Astrocyte (in vitro differentiated cells and primary cell): ENCODE measurements at regions not wholly inside any gene's neighbourhood (a gene's known extent, or its start where the extent isn't known, plus 50 kb on each side); places are given as distances from the start of the nearest gene placed in this dataset.

Experiments used
- DNase-seq: peaks from one replicate; pipeline ENCODE4 v3.0.0-alpha.2; 2010; ENCODE audit warnings: low read depth
- FAIRE-seq: peaks from 2 replicates; lab custom pipeline; 2011; peaks lifted over from hg19 to GRCh38; lab: Jason Lieb, UNC
- H2AFZ ChIP-seq: 2 replicates; pipeline ENCODE4 v1.6.0; 2012; ENCODE audit warnings: low read depth, low read length, inconsistent platforms
- H3K27ac ChIP-seq: 2 replicates; pipeline ENCODE4 v1.5.1; 2011; ENCODE audit warnings: low read depth, low read length, inconsistent platforms
- H3K27me3 ChIP-seq: 2 replicates; pipeline ENCODE4 v1.6.0; 2011; ENCODE audit warnings: low read length, inconsistent platforms; ENCODE audit not compliant: insufficient read depth
- H3K36me3 ChIP-seq: 2 replicates; pipeline ENCODE4 v1.5.1; 2011; ENCODE audit warnings: low read length, inconsistent platforms; ENCODE audit not compliant: insufficient read depth
- H3K4me1 ChIP-seq: 2 replicates; pipeline ENCODE4 v1.5.1; 2011; ENCODE audit warnings: low read length, inconsistent platforms; ENCODE audit not compliant: insufficient read depth
- H3K4me2 ChIP-seq: 2 replicates; pipeline ENCODE4 v1.6.0; 2012; ENCODE audit warnings: low read length, inconsistent platforms
- H3K4me3 ChIP-seq: 2 replicates; pipeline ENCODE4 v1.5.1; 2011; ENCODE audit warnings: low read depth, mild to moderate bottlenecking, low read length, inconsistent platforms; ENCODE audit not compliant: insufficient read depth
- H3K79me2 ChIP-seq: 2 replicates; pipeline ENCODE4 v1.6.0; 2012; ENCODE audit warnings: mild to moderate bottlenecking, low read length, inconsistent platforms; ENCODE audit not compliant: insufficient read depth
- H3K9ac ChIP-seq: 2 replicates; pipeline ENCODE4 v1.6.0; 2012; ENCODE audit warnings: mild to moderate bottlenecking, low read length, inconsistent platforms
- H3K9me3 ChIP-seq: 2 replicates; pipeline ENCODE4 v1.5.1; 2012; ENCODE audit warnings: low read depth, mild to moderate bottlenecking, low read length, inconsistent platforms; ENCODE audit not compliant: insufficient read depth
- H4K20me1 ChIP-seq: 2 replicates; pipeline ENCODE4 v1.6.0; 2012; ENCODE audit warnings: low read length, inconsistent platforms; ENCODE audit not compliant: insufficient read depth
- H3K27ac Mint-ChIP-seq: one replicate; pipeline ENCODE4 v1.8.0; 2021; ENCODE audit warnings: mild to moderate bottlenecking, mixed read lengths; ENCODE audit not compliant: unreplicated experiment
- H3K27me3 Mint-ChIP-seq: one replicate; pipeline ENCODE4 v1.8.0; 2021; ENCODE audit warnings: low read depth, mixed read lengths; ENCODE audit not compliant: unreplicated experiment
- H3K36me3 Mint-ChIP-seq: one replicate; pipeline ENCODE4 v1.8.0; 2021; ENCODE audit warnings: low read depth, mixed read lengths; ENCODE audit not compliant: unreplicated experiment
- H3K4me1 Mint-ChIP-seq: one replicate; pipeline ENCODE4 v1.8.0; 2021; ENCODE audit warnings: low read depth, mixed read lengths; ENCODE audit not compliant: unreplicated experiment
- H3K4me3 Mint-ChIP-seq: one replicate; pipeline ENCODE4 v1.8.0; 2021; ENCODE audit warnings: mild to moderate bottlenecking, moderate library complexity, mixed read lengths; ENCODE audit not compliant: unreplicated experiment
- H3K9me3 Mint-ChIP-seq: one replicate; pipeline ENCODE4 v1.8.0; 2021; ENCODE audit warnings: mild to moderate bottlenecking, mixed read lengths; ENCODE audit not compliant: unreplicated experiment
- CTCF ChIP-seq: IDR thresholded peaks from 2 replicates; pipeline ENCODE4 v1.5.1; 2011; ENCODE audit warnings: low read depth, mild to moderate bottlenecking, inconsistent platforms, low read length, moderate library complexity; ENCODE audit not compliant: insufficient read depth
- EZH2 ChIP-seq: IDR thresholded peaks from 2 replicates; pipeline ENCODE4 v1.6.1; 2012; ENCODE audit warnings: mild to moderate bottlenecking, low read length, inconsistent platforms; ENCODE audit not compliant: insufficient read depth

- H3K9ac ChIP-seq, result no peak overlapping the region
- H3K9me3 Mint-ChIP-seq, result peaks cover 7% of the 10 kb centered on the region
- no peak overlapping the region for H3K4me3 ChIP-seq
- FAIRE-seq (no peak), DNase-seq (no peak)
- H4K20me1 ChIP-seq, result no peaks in the 10 kb centered on the region
- no peak overlapping the region for H3K27ac ChIP-seq
- H3K36me3 Mint-ChIP-seq, result no peaks in the 10 kb centered on the region
- peaks cover 1% of the 10 kb centered on the region for H3K27me3 Mint-ChIP-seq
- H2AFZ ChIP-seq, result no peak overlapping the region
- H3K4me1 ChIP-seq, result no peaks in the 10 kb centered on the region
- no peak overlapping the region for H3K4me3 Mint-ChIP-seq
- H3K27ac Mint-ChIP-seq, result no peak overlapping the region
- peaks cover 5% of the 10 kb centered on the region for H3K4me1 Mint-ChIP-seq
- TF ChIP-seq CTCF (no peak), EZH2 (no peak)
- no peak overlapping the region for H3K4me2 ChIP-seq
- H3K79me2 ChIP-seq, result no peaks in the 10 kb centered on the region
- H3K9me3 ChIP-seq, result no peaks in the 10 kb centered on the region
- H3K36me3 ChIP-seq, result no peaks in the 10 kb centered on the region
- peaks cover 14% of the 10 kb centered on the region for H3K27me3 ChIP-seq
These were observed 213.9 kb upstream of the SULF2 start for GRCh38 chr20:47999166-47999565.

GRCh38 chr20:47998736-47999135, 213.5 kb upstream of the SULF2 start:
- H3K27ac ChIP-seq, result no peak overlapping the region
- H3K27me3 Mint-ChIP-seq, result no peaks in the 10 kb centered on the region

More at GRCh38 chr20:47998736-47999135, 213.5 kb upstream of the SULF2 start:
- Mint-ChIP-seq H3K4me3 (no peak overlapping the region), H3K27ac (no peak overlapping the region), H3K4me1 (peaks cover 5% of the 10 kb centered on the region), H3K36me3 (no peaks in the 10 kb centered on the region), H3K9me3 (peaks cover 4% of the 10 kb centered on the region)
- Histone ChIP-seq H3K4me3 (no peak overlapping the region), H4K20me1 (no peaks in the 10 kb centered on the region), H3K36me3 (no peaks in the 10 kb centered on the region), H3K9ac (no peak overlapping the region), H3K27me3 (peaks cover 14% of the 10 kb centered on the region), H3K79me2 (no peaks in the 10 kb centered on the region), H3K4me2 (no peak overlapping the region), H2AFZ (no peak overlapping the region), H3K9me3 (no peaks in the 10 kb centered on the region), H3K4me1 (no peaks in the 10 kb centered on the region)
- FAIRE-seq (no peak), DNase-seq (no peak)
- TF ChIP-seq CTCF (no peak), EZH2 (no peak)
